ENCODE measurements at regions not wholly inside any gene's neighbourhood (a gene's known extent, or its start where the extent isn't known, plus 50 kb on each side); places are given as distances from the start of the nearest gene placed in this dataset.

DNA sequence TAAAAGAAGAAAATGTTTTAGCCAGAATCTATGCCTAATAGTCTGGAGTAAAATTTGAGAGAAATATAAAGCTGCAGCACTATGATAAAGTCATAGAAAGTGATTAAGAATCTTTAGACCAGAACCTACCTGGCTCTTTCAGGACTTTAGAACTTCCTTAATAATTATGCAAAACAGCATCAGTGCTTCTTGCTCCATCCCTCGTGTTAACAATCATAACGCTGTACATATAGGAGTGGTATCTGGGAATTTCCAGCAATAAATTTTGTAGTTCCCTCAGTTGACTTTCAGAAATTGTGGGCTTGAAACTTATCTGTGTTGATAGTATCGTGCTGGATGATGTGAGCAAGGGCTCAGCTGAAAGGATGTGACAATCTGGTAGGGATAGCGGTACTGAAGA, 102.1 kb upstream of the RASGEF1B start:
- no peak for DNase-seq

DNA sequence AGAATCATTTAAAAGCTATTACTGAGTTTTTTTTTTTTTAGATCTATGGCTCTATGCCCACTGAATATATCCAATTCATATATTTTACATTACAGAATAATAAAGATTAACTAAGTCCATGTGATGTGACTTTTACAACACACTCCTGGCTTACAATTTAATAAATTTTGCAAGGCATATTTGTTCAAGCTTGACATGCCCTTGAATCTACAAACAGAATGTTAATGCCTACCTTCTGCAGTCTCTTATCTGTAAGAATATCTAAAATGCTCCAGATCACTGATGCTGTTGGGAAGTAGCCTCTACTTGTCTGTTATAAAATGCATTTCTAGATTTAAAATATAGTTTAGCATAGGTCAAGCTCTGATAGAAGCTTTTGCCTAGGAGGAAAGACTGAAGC, 100.7 kb upstream of the RASGEF1B start:
- no peak for DNase-seq

DNA sequence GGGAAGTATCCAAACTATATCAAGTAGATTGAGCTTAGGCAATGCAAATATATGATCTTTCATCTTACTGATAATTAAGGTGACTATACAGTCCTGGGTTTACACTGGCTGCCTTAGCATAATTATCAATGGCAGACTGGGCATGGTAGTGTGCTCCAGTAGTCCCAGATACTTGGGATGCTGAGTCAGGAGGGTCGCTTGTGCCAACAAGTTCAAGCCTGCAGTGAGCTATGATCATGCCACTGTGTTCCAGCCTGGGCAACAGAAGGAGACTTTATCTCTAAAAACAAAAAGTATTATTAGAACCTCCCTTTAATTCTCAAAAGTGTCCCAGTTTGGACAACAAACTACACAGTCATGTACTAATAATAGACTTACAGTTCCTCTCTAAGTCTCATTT, 99.4 kb upstream of the RASGEF1B start:
- DNase-seq = no peak

DNA sequence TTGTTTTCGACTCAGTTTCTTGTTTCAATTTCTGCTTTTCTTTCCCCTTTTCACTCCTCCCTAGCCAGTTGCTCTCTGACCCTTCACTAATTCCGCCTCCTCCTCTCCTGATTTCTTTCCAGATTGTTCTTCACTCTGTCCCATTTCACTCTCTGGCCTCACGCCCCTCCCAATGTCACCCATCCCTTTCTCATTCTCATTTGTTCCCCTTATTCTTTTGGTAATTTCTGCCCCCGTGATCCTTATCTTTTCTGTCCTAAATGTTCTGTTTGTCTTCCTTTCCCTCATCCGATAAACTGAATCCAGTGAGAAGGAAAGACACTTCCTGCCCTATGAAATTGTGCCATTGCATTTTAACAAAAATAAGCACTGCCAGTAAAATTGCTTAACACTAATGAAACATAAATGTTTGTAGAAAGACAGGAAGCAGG, 94.5 kb upstream of the RASGEF1B start:
- DNase-seq = no peak

DNA sequence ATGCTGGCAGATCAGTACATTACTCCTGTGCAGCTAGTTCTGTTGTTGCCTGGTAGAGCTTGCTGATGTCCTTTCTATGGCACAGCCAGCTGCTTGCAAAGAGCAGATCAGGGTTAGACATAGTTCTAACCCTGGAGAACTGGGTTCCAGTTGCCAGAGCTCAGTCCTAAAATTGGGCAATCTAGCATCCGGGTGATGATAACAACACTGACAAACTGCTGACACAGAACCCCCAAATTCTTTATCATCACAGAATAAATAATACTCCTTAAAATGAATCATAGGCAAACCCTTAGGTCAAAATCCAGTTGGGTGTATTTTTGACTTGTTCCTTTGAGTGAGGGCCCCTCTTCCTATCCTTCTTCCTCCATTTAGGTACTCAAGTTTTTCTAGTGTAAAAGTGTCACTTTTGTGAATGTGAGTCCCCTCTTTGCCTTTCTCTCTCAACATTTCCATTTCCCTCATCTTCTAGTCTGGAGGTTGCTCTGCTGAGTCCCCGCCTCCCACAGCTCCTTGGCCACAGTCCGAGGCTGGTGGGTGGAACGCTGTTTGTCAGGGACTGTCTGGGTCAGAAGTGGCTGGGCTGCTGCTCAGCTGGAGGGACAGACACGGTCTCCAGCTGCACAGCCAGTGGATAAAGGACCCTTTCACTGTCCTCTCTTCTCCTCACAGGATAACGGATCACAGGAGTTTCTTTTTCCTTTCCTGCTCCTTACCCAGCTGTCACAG, 93.6 kb upstream of the RASGEF1B start:
- DNase-seq = no peak

DNA sequence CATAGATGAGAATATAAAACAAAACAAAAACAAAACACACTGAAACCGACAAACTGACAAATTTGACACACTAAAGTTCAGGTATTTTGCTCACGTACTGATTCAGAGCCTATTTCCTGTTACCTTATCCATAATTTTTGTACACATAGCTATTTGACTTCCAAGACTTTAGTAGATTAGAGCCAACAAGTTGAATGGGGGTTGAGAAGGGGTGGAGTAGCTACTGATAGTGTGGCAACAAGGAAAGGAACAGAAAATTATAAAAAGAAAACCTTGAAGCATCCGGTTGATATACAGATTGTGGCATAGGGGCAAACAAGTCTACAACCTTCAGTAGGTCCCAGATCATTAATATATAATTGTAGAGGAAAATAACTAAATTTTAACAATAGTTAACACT, 92.3 kb upstream of the RASGEF1B start:
- DNase-seq = no peak

DNA sequence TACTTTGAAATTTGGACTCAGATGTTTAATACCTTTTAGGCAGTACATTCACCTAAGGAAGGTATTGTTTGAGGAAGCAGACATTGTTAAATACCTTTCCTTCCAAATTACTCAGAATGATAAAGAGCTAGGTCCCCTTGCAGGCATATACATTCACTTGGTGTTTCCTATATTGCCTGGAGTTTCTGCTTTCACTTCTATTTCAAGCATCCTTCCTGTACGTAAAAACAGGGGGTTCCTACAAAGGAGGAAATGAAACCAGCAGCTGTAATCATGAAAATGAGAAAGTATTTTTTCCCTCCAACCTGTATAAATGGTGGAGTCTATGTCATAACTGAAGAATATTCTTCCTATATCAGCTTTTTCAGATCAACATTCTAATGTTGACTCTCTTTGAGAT, 90.4 kb upstream of the RASGEF1B start:
- peak; percentile 51 for DNase-seq

DNA sequence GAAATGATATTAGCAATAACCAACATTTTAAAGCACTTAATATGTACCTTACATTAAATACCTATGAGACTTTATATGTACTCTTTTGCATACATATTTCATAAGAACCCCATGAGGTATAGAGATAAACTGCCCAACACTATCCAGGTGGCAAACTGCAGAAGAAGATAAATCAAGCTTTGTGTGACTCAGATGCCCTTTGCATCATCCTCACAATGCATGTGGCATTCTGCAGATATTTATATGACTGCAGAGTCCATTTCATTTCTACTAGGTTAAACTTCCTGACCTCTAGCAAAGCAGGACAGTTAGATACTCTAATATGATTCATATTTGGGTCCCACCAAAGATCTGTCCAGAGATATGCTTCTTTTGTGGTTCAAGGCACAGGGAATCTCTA, 85.6 kb upstream of the RASGEF1B start:
- DNase-seq = no peak

DNA sequence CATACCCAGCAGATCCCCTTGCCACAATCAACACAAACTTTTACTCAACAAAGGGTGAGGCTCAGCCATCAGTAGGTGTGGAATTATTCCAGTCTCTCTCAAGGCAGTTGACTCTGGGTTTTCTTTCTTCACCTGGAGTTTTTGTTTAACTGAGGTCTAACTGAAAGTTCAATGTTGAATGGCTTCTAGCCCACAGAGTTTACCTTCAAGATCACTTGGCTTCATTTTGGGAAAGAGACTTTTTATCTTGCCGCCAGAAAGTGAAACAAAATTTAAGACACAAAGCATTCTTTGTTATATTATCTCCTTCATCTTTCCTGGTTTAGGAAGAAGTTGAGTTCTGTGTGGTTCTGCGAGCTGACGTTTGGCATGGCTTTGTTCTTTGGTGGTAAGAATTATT, 83.8 kb upstream of the RASGEF1B start:
- DNase-seq = no peak

DNA sequence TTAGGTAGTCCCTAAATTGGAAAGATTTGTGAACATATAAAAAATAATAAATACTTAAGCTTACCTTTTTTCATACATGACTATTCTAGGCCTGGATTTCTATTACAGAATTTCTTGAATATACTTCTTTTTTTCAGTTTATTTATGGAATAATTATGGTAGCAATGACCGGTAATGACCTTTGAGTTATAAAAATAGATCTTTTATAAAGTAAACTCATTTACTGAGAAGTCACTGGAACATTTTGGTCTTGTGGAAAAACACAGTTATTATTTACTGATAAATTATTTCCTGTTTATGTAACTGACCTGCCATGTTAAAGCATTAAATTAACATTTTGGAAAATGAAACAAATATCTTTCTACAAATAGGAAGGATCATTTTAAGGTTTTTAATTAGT, 80.4 kb upstream of the RASGEF1B start:
- no peak for DNase-seq

DNA sequence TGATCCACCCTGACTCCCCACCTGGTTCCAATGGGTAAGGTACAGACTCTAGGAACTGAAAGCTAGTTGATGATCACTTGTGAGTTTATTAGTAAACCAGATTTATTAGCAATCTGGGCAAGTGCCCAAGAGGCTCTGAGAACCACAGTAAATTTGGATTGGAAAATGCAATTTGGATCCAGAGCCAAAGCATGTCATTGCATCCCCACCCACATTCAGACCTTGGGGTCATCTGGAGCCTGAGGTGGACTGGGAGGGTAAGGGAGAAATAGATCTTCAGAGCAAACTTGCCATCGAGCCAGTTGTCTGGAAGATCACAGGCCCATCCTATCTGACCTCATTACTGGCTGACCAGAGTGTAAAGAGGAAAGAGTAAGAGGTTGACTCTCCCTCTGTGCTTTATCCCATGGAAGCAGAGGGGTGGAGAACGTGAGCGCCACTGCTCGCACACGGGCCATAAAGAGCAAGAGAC, 78.7 kb upstream of the RASGEF1B start:
- no peak for DNase-seq

DNA sequence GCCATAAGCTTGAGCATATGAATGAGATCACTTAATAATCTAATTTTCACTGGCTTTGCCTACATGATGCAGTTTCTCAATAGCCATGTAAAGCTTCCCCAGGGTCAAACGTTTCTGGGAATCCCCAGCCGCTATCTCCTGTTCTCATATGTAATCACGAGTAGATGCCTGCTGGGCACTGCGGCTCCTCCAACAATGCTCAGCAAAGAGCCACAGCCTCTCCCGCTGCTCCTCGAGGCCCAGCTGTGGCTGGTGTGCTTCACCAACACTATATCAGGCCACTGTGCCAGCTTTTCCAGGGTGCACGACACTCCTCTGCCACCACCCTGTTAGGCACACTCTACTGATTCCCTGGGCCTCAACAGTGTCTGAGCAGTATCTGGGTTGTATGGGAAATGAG, 78.3 kb upstream of the RASGEF1B start:
- DNase-seq = no peak

DNA sequence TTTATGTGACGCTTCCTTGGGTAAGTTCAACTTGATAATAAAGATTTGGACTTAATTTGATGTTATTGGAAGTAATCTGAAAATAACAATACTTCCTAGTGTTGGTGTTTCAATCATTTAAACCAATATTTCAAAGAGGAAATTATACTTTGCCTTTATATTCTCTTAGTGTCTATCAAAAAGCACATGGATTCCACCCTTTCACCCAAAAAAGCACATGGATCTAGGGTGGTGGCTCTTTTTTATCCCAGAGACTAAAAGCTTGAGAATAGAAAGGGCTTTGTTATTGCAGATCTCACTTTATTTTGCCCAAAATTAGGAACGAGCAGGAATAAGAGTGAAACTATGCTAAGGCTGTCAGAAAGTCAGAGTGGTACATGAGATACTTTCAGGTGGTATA, 75.1 kb upstream of the RASGEF1B start:
- DNase-seq = no peak

DNA sequence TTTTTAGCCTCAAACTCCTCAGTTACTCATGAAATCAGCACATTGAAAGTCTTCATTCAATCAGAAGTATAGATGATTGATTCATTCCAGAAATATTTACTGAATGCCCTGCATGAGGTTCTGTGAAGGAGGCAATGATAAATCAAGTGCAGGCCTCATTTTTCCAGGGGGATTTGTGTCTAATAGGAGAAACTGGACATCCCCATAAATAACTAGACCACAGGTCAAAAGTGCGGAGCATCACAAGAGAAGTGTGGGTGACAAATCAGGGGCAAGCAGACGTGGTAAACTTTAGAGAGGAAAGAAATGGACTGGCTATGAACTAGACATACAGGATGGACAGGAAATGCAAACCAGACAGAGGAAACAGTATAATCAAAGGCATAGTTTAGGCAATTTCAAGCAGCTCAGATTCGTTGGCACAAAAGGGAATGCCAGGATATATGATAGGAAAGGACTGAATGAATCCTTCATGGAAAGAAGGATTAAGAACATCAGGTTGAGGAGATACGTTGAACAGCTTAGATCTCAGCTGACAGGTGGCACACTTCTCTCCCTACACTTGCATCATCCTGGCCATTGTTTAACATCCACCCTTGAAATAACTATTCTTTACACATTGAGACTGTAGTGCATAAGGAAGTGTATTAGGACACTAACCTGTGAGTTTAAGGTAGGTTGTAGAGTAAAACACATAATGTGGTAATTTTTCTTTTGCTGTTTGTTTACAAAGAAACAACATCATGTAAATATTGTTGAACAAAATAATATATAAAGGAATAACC, 69.6 kb upstream of the RASGEF1B start:
- no peak for DNase-seq

DNA sequence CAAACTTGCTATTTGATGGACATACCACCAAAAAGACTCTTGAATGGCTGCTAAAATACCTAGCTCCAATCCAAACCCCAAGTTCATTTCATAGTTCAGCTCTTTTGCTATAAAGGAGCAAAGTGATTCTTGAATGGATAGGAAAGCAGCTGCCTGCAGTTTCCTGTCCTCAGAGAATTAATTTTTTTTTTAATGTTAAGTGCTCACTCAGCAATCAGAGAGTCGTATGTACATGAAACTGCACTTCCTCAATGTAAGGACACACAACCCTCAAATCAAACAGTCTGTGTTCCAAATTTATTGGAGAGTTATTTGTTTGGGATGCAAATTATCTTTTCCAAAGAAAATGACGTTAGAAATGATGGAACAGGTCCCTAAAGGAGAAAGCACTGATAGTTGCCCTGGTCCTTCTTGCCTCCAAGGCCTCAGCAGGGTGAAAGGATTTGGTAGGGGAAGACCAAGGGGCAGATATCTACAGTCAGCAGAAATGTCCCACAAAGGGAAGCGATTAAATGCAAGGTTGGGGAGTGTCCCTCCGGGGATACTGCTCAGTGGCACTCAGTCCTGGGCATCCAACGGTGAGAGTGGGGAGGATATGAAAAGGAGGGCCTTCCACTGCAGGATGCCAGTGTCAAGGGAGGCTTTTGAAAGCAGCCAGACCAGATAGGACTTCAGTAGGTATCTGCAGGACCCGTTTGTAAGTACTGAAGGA, 67.2 kb upstream of the RASGEF1B start:
- no peak for DNase-seq

DNA sequence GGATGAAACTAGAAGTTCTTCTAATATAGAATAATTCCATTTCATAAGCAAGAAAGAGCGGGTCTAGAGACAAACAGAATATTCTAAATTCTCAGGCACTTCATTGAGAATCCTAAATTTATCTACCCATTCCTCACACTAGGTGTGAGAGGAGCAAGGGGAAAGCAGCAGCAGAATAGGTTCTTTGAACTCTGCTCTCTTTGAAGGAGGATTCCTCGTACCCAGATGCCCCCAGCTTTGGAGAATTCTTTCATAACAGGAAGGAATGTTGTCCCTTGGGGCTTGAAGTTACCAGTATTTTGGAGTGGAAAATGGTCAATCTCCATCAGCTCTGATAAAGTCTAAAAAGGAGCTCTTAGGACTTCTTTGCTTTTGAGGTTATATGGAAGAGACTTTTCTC, 59.7 kb upstream of the RASGEF1B start:
- no peak for DNase-seq

DNA sequence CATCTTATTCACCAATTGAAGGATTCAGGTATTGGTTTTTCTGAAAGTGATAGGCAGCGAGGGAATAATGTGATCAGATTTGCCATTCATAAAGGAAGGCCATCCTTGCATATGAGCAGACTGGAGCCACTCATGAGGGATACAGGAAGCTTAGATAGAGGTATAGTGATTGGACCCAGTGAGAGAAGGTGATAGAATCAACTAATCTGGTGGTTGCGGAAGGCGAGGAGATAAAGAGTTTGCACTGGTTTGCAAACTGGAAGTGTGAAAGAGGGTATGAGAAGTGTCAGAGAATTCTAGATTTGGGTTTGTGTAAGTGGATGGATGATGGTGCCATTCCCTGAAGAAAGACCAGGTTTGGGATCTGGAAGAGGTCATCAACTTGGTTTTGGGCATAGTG, 57.3 kb upstream of the RASGEF1B start:
- no peak for DNase-seq

DNA sequence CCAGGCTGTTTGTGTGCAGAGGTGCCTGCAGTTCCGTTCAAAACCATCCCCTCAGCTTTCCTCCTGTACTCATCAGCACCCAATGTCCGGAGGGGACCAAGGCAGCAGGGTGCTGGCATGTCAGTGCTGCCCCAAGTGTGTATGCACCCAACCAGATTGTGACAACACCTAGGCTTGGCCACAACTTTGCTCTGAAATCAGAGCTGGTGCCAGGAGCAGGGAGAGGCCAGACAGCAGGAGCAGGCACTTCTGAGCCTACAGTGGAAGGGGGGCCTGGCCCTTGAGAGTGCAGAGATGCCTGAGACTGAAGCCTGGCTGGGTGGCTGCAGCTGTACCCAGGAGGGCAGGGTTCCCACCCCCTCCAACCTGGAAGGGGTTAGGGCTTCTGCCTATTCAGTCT, 56.5 kb upstream of the RASGEF1B start:
- DNase-seq = no peak

DNA sequence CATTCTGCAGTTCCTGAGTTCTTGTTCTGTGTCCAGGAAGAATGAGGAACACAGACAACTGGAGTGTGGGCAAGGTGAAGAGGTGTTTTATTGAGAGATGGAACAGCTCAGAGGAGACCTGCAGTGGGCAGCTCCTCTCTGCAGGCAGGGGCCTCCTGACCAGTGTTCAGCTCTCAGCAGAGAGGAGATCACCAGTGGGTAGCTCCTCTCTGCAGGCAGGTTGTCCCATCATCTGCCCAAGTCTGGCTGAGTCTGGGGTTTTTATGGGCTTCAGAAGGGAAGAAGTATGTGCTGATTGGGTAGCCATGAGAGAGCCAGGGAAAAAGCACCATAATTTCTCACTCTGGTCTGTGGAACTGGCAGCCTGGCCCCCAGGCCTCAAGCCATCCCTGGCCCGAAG, 56.0 kb upstream of the RASGEF1B start:
- DNase-seq = no peak

DNA sequence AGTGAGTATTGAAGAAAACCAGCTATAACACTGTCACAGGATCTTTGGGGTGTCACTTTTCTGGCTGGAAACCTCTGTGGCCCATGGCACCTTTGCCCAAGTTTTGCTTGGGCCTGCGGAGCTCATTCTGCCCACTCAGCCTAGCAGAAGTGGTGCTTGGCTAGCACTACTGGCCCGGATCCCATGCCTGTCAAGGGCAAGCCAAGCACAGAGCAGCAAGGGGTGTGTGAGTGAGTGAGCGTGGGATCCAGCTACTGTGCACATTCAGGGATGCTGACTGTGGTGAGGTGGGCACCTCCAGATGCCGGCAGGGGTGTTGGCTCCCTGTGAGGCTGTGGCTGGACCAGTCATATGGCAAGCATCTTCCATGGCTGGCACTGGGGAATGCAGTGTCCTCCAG, 55.4 kb upstream of the RASGEF1B start:
- no peak for DNase-seq

DNA sequence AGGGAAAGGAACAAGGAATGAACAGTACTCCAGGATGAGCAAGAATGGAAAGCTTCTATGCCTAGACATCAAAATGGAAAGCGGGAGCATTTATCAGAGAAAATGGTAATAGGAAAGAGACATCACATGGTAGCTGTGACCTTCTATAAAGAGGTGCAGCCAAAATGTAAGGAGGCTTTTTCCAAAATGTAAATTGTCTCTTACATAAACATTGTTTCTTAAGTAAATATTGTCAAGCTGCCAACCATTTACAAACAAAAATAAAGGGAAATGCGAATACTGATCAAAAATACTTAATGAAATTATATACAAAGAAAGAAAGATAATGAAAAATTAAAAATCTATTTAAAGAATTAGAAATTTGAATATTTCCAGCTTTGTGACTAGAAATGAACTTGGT, 55.0 kb upstream of the RASGEF1B start:
- DNase-seq = no peak

DNA sequence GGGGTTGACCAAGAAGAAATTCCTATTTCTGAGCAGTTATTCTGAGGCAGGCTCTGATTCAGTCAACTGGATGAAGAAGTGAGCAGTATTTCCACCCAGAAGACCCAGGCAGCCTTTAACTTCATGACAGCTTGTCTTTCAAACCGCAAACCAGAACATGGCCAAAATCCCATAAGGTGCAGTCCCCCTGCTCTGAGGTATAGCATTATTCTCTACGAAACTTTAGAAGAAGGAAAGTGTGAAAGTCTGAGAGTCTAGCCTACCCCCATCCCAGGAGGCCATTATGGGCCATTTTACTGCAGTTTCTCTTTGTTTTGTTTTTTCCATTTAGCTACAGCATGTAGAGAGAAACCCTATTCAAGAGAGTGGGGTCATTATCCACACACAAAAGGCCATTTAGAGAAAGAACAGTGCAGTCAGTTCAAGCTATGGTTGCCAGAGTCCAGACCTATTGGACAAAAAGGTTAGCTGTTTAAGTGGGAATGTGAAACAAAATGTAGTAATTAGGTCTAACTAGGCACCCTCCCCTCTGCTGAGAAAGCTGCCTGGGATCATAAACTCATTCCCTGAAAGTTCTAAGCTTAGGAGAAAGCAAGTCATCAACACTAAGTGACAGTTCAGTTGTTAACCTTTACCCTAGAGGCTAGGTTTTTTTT, 52.1 kb upstream of the RASGEF1B start:
- no peak for DNase-seq

DNA sequence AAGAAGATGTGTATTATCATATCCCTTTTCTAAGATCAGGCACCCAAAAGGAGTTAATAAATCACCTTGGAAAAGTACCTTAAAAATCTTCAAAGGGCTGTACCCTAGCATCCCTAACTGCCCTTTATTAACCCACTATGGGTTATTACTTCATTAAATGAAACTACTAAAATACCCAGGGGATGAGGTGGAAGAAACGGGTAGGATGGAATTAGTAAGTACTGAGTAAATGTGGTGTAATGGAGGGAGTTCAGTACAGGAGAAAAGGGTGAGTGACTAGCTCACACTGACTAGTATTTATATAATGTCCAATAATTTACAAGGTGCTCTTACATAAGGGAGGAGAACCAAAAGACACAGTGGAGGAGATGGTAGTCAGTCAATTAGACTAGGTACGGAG, 51.0 kb upstream of the RASGEF1B start:
- no peak for DNase-seq

Data from SIG-M5 (cell line).